Sigmoid colon (tissue), 4 donors: ENCODE measurements at regions not wholly inside any gene's neighbourhood (a gene's known extent, or its start where the extent isn't known, plus 50 kb on each side); places are given as distances from the start of the nearest gene placed in this dataset.

Source experiments
- CTCF ChIP-seq, 4 experiments: fragments of 450-650 bp in 3 of 4; fragments of 200-600 bp in 1 of 4; IDR thresholded peaks; one replicate each; pipeline ENCODE4 v1.5.1; 2016 to 2019; ENCODE audit warnings: antibody characterized with exemption in 4 of 4, mild to moderate bottlenecking in 3 of 4, moderate library complexity in 2 of 4
- EP300 ChIP-seq, 4 donors: sonication (generic); formaldehyde crosslinking; IDR thresholded peaks; one replicate each; pipeline ENCODE4 v1.6.1; 2017; ENCODE audit warnings: antibody characterized with exemption in 4 of 4

- TF ChIP-seq CTCF (IDR thresholded peaks at IDR 0.05) (no peak), EP300 (IDR thresholded peaks at IDR 0.05) (no peak)
Observed at GRCh38 chr17:71287071-71287823, 833.6 kb upstream of the SOX9 start.
